H9 (cell line): ENCODE measurements at regions not wholly inside any gene's neighbourhood (a gene's known extent, or its start where the extent isn't known, plus 50 kb on each side); places are given as distances from the start of the nearest gene placed in this dataset.
A peak's percentile ranks its signal among the peaks of the same experiment; 100 is the strongest.

Source experiments
- DNase-seq: peaks from one replicate; pipeline ENCODE4 v3.0.0-alpha.2; 2017
- H2AFZ ChIP-seq: one replicate; pipeline ENCODE4 v1.6.1; 2013; ENCODE audit warnings: mild to moderate bottlenecking, low read length, control low read depth, moderate library complexity
- H2AK5ac ChIP-seq: 2 replicates; pipeline ENCODE4 v1.6.1; 2013; ENCODE audit warnings: low read length, control low read depth, mixed read lengths; ENCODE audit not compliant: insufficient read length
- H2BK120ac ChIP-seq: one replicate; pipeline ENCODE4 v1.6.1; 2013; ENCODE audit warnings: low read depth, mild to moderate bottlenecking, low read length, control low read depth, inconsistent platforms; ENCODE audit not compliant: poor library complexity, severe bottlenecking
- H2BK12ac ChIP-seq: 2 replicates; pipeline ENCODE4 v1.6.1; 2013; ENCODE audit warnings: low read length, control low read depth, mixed read lengths, low read depth; ENCODE audit not compliant: insufficient read length
- H2BK15ac ChIP-seq: 2 replicates; pipeline ENCODE4 v1.6.1; 2013; ENCODE audit warnings: low read depth, low read length, control low read depth
- H2BK20ac ChIP-seq: one replicate; pipeline ENCODE4 v1.6.1; 2013; ENCODE audit warnings: low read depth, mild to moderate bottlenecking, low read length, control low read depth, inconsistent platforms; ENCODE audit not compliant: poor library complexity, severe bottlenecking
- H2BK5ac ChIP-seq: 2 replicates; pipeline ENCODE4 v1.6.1; 2013; ENCODE audit warnings: low read length, control low read depth, mixed read lengths; ENCODE audit not compliant: insufficient read length
- H3K14ac ChIP-seq: 2 replicates; pipeline ENCODE4 v1.6.1; 2013; ENCODE audit warnings: low read length, control low read depth; ENCODE audit not compliant: insufficient read depth
- H3K18ac ChIP-seq: 2 replicates; pipeline ENCODE4 v1.6.1; 2013; ENCODE audit warnings: low read depth, mild to moderate bottlenecking, mixed read lengths, low read length, control low read depth; ENCODE audit not compliant: insufficient read length
- H3K23ac ChIP-seq: 2 replicates; pipeline ENCODE4 v1.6.1; 2013; ENCODE audit warnings: low read length, control low read depth, mixed read lengths, low read depth; ENCODE audit not compliant: insufficient read length
- H3K23me2 ChIP-seq: 2 replicates; pipeline ENCODE4 v1.6.1; 2013; ENCODE audit warnings: low read depth, mild to moderate bottlenecking, mixed read lengths, low read length, control low read depth; ENCODE audit not compliant: insufficient read length, poor library complexity, severe bottlenecking
- H3K27ac ChIP-seq: 2 replicates; pipeline ENCODE4 v1.5.1; 2013; ENCODE audit warnings: low read length, control low read depth, mixed read lengths, low read depth; ENCODE audit not compliant: insufficient read length
- H3K27me3 ChIP-seq: 2 replicates; pipeline ENCODE4 v1.6.1; 2013; ENCODE audit warnings: low read length, control low read depth, inconsistent platforms; ENCODE audit not compliant: insufficient read depth
- H3K4ac ChIP-seq: 2 replicates; pipeline ENCODE4 v1.6.1; 2013; ENCODE audit warnings: low read depth, mild to moderate bottlenecking, control low read depth, inconsistent platforms, low read length, moderate library complexity
- H3K4me1 ChIP-seq: 2 replicates; pipeline ENCODE4 v1.6.1; 2013; ENCODE audit warnings: low read length, control low read depth, inconsistent platforms; ENCODE audit not compliant: insufficient read depth
- H3K4me2 ChIP-seq: 2 replicates; pipeline ENCODE4 v1.6.1; 2013; ENCODE audit warnings: low read length, control low read depth, mixed read lengths; ENCODE audit not compliant: insufficient read length, insufficient read depth
- H3K56ac ChIP-seq: 2 replicates; pipeline ENCODE4 v1.6.1; 2013; ENCODE audit warnings: low read depth, mild to moderate bottlenecking, mixed read lengths, low read length, control low read depth; ENCODE audit not compliant: insufficient read length
- H3K79me1 ChIP-seq: 2 replicates; pipeline ENCODE4 v1.6.1; 2013; ENCODE audit warnings: low read depth, mild to moderate bottlenecking, moderate library complexity, low read length, control low read depth, inconsistent platforms; ENCODE audit not compliant: insufficient read depth, poor library complexity, severe bottlenecking
- H3K79me2 ChIP-seq: 2 replicates; pipeline ENCODE4 v1.6.1; 2013; ENCODE audit warnings: low read length, control low read depth, inconsistent platforms; ENCODE audit not compliant: insufficient read depth
- H3K9ac ChIP-seq: 2 replicates; pipeline ENCODE4 v1.6.1; 2013; ENCODE audit warnings: low read length, control low read depth, mixed read lengths; ENCODE audit not compliant: insufficient read length; ENCODE audit errors: extremely low read depth
- H3K9me3 ChIP-seq: one replicate; pipeline ENCODE4 v1.6.1; 2013; ENCODE audit warnings: low read depth, low read length, inconsistent platforms; ENCODE audit not compliant: control insufficient read depth
- H3T11ph ChIP-seq: one replicate; pipeline ENCODE4 v1.6.1; 2013; ENCODE audit warnings: mild to moderate bottlenecking, low read length, control low read depth, inconsistent platforms
- H4K20me1 ChIP-seq: one replicate; pipeline ENCODE4 v1.6.1; 2013; ENCODE audit not compliant: control insufficient read depth, insufficient read length, insufficient read depth
- H4K5ac ChIP-seq: 2 replicates; pipeline ENCODE4 v1.6.1; 2013; ENCODE audit warnings: low read depth, mild to moderate bottlenecking, mixed read lengths, low read length, control low read depth; ENCODE audit not compliant: insufficient read length
- H4K8ac ChIP-seq: replicated peaks from 2 replicates; pipeline ENCODE4 v1.6.1; 2013; ENCODE audit warnings: low read length, control low read depth, mixed read lengths, low read depth; ENCODE audit not compliant: insufficient read length
- H4K91ac ChIP-seq: 2 replicates; pipeline ENCODE4 v1.6.1; 2013; ENCODE audit warnings: low read depth, mild to moderate bottlenecking, moderate library complexity, mixed read lengths, low read length, control low read depth; ENCODE audit not compliant: insufficient read length
- H3K27ac Mint-ChIP-seq, 3 experiments: 2 replicates in 2 of 3; 3 replicates in 1 of 3; pipeline ENCODE4 v1.8.0; 2020 to 2021; ENCODE audit warnings: mixed read lengths in 3 of 3, mild to moderate bottlenecking in 1 of 3, moderate library complexity in 1 of 3
- H3K27me3 Mint-ChIP-seq: 2 replicates; pipeline ENCODE4 v1.8.0; 2021; ENCODE audit warnings: low read depth, mild to moderate bottlenecking, moderate library complexity, mixed read lengths
- H3K36me3 Mint-ChIP-seq, 3 experiments: 2 replicates in 2 of 3; 3 replicates in 1 of 3; pipeline ENCODE4 v1.8.0; 2020 to 2021; ENCODE audit warnings: low read depth in 3 of 3, mixed read lengths in 3 of 3; ENCODE audit not compliant: insufficient read depth in 1 of 3
- H3K4me1 Mint-ChIP-seq, 2 experiments: 2 replicates each; pipeline ENCODE4 v1.8.0; 2020; ENCODE audit warnings: mixed read lengths in 2 of 2
- H3K4me3 Mint-ChIP-seq, 2 experiments: 2 replicates in 1 of 2; 3 replicates in 1 of 2; pipeline ENCODE4 v1.8.0; 2020 to 2021; ENCODE audit warnings: mild to moderate bottlenecking in 2 of 2, mixed read lengths in 2 of 2, moderate library complexity in 1 of 2
- H3K9me3 Mint-ChIP-seq, 2 experiments: 2 replicates in 1 of 2; 3 replicates in 1 of 2; pipeline ENCODE4 v1.8.0; 2020; ENCODE audit warnings: mild to moderate bottlenecking in 2 of 2, mixed read lengths in 2 of 2, moderate library complexity in 1 of 2
- CTCF ChIP-seq: fragments of 200-600 bp; sonication (generic); conservative IDR thresholded peaks from 3 replicates; pipeline ENCODE4 v1.8.0; 2021; ENCODE audit warnings: antibody characterized with exemption, mild to moderate bottlenecking
- WGBS: extraction: QIAGEN DNeasy Blood & Tissue Kit; methylation state at CpG from one replicate; pipeline ENCODE4 v1.1.7; 2013; ENCODE audit warnings: missing lambda C conversion rate, low lambda C conversion rate, mixed read lengths; ENCODE audit not compliant: insufficient read length; ENCODE audit errors: extremely low coverage; 5-methylcytosine and 5-hydroxymethylcytosine counted together

GRCh38 chr1:201673093-201673492 is 134.2 kb downstream of the NAV1 start:
- H3K23ac ChIP-seq = no peak overlapping the region
- H2BK12ac ChIP-seq = no peak overlapping the region
- H2AK5ac ChIP-seq = no peak overlapping the region
- H3K27ac ChIP-seq = no peak overlapping the region
- Mint-ChIP-seq H3K9me3 (no peaks in the 10 kb centered on the region; a peak in 2 of 5 replicates), H3K27ac (peak overlapping the region in 1 of 3 experiments; percentile 12; a peak in 2 of 7 replicates), H3K27me3 (peaks cover 3% of the 10 kb centered on the region; the same call in 1 of the 2 replicates), H3K4me3 (no peak overlapping the region), H3K36me3 (no peaks in the 10 kb centered on the region; a peak in 1 of 7 replicates), H3K4me1 (peaks cover 17 to 27% of the 10 kb centered on the region in 2 experiments)
- no peak overlapping the region for H3K14ac ChIP-seq
- H3K23me2 ChIP-seq = no peaks in the 10 kb centered on the region
- no peaks in the 10 kb centered on the region for H4K20me1 ChIP-seq
- no peaks in the 10 kb centered on the region for H3K27me3 ChIP-seq
- no peak overlapping the region for H2AFZ ChIP-seq
- no peaks in the 10 kb centered on the region for H3K79me2 ChIP-seq
- H3K9ac ChIP-seq = no peak overlapping the region
- no peak overlapping the region for H4K8ac ChIP-seq
- WGBS = no CpG with 5 or more reads among the region's 9 CpGs
- H3K4me1 ChIP-seq = peaks cover 9% of the 10 kb centered on the region; the same call in 1 of the 2 replicates
- DNase-seq = no peak
- no peak overlapping the region for H3T11ph ChIP-seq
- H3K4ac ChIP-seq = no peak overlapping the region
- H3K56ac ChIP-seq = no peak overlapping the region
- no peaks in the 10 kb centered on the region for H3K9me3 ChIP-seq
- H3K18ac ChIP-seq = no peak overlapping the region
- TF ChIP-seq CTCF = no peak
- no peak overlapping the region for H2BK5ac ChIP-seq
- H2BK15ac ChIP-seq = no peak overlapping the region
- H3K4me2 ChIP-seq = no peak overlapping the region
- no peaks in the 10 kb centered on the region for H3K79me1 ChIP-seq
- H4K91ac ChIP-seq = no peak overlapping the region
- no peak overlapping the region for H4K5ac ChIP-seq
- no peak overlapping the region for H2BK20ac ChIP-seq
- no peak overlapping the region for H2BK120ac ChIP-seq
